ENCODE measurements at regions not wholly inside any gene's neighbourhood (a gene's known extent, or its start where the extent isn't known, plus 50 kb on each side); places are given as distances from the start of the nearest gene placed in this dataset.

DNA sequence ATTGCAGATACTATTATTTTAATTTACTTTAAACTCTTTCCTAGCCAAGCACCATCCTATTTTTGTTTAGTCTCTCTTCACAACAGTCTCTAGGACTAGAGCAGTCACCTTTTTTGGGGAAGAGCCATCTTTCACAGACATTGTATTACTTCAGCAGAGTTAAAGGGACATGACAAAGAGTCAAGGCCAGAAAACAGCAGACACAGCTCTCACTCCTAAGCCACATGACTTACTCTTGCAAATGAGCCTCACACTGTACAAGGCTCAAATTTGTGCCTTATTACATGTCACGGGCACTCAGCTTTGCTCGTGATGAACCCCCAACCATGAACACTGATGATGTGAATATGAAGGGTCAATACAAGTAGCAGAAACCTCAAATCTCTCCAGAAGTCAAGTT is 104.3 kb downstream of the ZNF608 start:
- no peaks in the 10 kb centered on the region for H3K4me1 ChIP-seq (ENCODE audit: control insufficient read depth in 1 of 2, insufficient read depth in 2 of 2, low read length in 2 of 2)
- no peak overlapping the region for H3K27ac ChIP-seq (ENCODE audit: low read length)
- no peak overlapping the region for H3K4me3 ChIP-seq (ENCODE audit: low read depth in 1 of 2, low read length in 2 of 2)
- H3K36me3 ChIP-seq (ENCODE audit: control insufficient read depth in 1 of 2, insufficient read depth in 2 of 2, low read length in 2 of 2): peaks cover 6 to 7% of the 10 kb centered on the region in 2 donors
- H3K9me3 ChIP-seq (ENCODE audit: control insufficient read depth in 1 of 2, low read length in 2 of 2): no peaks in the 10 kb centered on the region
- no peaks in the 10 kb centered on the region for H3K27me3 ChIP-seq (ENCODE audit: low read depth, low read length)

DNA sequence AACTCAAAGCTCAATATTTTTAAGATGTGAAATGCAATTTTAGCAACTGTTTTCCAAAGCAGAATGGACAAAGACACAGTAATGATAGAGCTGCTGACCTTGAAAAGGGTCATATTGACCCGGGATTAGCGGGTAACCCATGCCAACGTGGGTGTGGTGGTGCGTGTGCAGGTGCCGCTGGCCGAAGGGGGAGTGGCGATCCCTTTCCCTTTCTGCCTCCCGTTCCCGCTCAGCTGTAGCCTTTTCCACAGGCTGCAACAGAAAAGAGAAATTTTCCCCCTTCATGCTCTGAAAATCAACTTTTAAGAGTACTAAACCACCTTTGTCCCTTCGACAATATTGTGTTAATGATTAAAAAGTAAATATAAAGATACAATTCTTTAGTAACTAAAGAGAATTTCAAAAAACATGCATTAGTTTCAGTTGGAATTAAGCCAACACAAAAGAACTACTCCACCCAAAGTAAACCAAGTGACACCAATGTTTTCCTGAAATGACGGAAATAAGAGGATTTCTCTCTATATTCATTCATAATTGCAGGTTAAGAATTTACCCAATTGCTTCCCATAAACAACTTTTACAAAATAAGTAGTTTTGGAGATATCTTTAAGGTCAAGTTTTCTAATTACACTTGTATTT is 105.2 kb downstream of the ZNF608 start:
- Histone ChIP-seq H3K27ac (ENCODE audit: low read length) (no peak overlapping the region), H3K27me3 (ENCODE audit: low read depth, low read length) (no peaks in the 10 kb centered on the region), H3K4me3 (ENCODE audit: low read depth in 1 of 2, low read length in 2 of 2) (no peak overlapping the region), H3K4me1 (ENCODE audit: control insufficient read depth in 1 of 2, insufficient read depth in 2 of 2, low read length in 2 of 2) (no peaks in the 10 kb centered on the region), H3K9me3 (ENCODE audit: control insufficient read depth in 1 of 2, low read length in 2 of 2) (no peaks in the 10 kb centered on the region), H3K36me3 (ENCODE audit: control insufficient read depth in 1 of 2, insufficient read depth in 2 of 2, low read length in 2 of 2) (peaks cover 5 to 7% of the 10 kb centered on the region in 2 donors)

- no peak overlapping the region for H3K27ac ChIP-seq (ENCODE audit: low read length)
- no peaks in the 10 kb centered on the region for H3K9me3 ChIP-seq (ENCODE audit: control insufficient read depth in 1 of 2, low read length in 2 of 2)
- H3K27me3 ChIP-seq (ENCODE audit: low read depth, low read length): no peaks in the 10 kb centered on the region
- no peak overlapping the region for H3K4me3 ChIP-seq (ENCODE audit: low read depth in 1 of 2, low read length in 2 of 2)
- peaks cover 5 to 7% of the 10 kb centered on the region in 2 donors for H3K36me3 ChIP-seq (ENCODE audit: control insufficient read depth in 1 of 2, insufficient read depth in 2 of 2, low read length in 2 of 2)
- no peaks in the 10 kb centered on the region for H3K4me1 ChIP-seq (ENCODE audit: control insufficient read depth in 1 of 2, insufficient read depth in 2 of 2, low read length in 2 of 2)
Observed at GRCh38 chr5:124639095-124639665, 107.3 kb downstream of the ZNF608 start.

- Histone ChIP-seq H3K9me3 (ENCODE audit: control insufficient read depth in 1 of 2, low read length in 2 of 2) (no peaks in the 10 kb centered on the region), H3K36me3 (ENCODE audit: control insufficient read depth in 1 of 2, insufficient read depth in 2 of 2, low read length in 2 of 2) (peaks cover 0 to 7% of the 10 kb centered on the region in 2 donors), H3K4me3 (ENCODE audit: low read depth in 1 of 2, low read length in 2 of 2) (no peak overlapping the region), H3K27ac (ENCODE audit: low read length) (no peak overlapping the region), H3K4me1 (ENCODE audit: control insufficient read depth in 1 of 2, insufficient read depth in 2 of 2, low read length in 2 of 2) (no peaks in the 10 kb centered on the region), H3K27me3 (ENCODE audit: low read depth, low read length) (no peaks in the 10 kb centered on the region)
Observed at GRCh38 chr5:124637011-124637410, 109.4 kb downstream of the ZNF608 start.

DNA sequence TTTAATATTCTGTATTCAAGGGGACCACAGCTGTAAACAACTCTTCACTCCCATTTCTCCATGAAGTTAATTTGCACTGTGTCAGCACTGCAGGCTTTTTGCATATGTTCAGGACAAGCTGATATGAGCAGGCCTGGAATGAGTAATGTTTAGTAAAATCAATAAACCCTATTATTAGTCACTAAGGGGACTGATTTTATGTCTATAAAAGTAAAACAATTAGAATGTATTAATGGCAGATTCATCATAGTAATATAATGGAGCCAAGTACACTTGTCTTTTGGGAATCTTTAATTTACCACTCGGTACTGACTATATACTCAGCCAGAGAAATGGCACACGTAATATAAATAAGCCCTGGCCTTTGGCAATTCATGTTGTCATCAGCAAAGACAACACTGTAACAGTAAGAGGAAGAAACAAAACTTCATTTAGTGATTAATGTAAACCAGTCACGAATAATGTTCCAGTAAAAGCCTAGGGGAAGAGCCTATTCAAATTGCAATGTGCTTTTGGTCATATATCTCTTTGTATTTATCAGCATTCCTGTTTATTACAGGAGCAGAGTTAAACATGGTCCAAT is 111.6 kb downstream of the ZNF608 start:
- H3K36me3 ChIP-seq (ENCODE audit: control insufficient read depth in 1 of 2, insufficient read depth in 2 of 2, low read length in 2 of 2): no peaks in the 10 kb centered on the region
- no peak overlapping the region for H3K27ac ChIP-seq (ENCODE audit: low read length)
- H3K4me1 ChIP-seq (ENCODE audit: control insufficient read depth in 1 of 2, insufficient read depth in 2 of 2, low read length in 2 of 2): peaks cover 0 to 4% of the 10 kb centered on the region in 2 donors
- H3K27me3 ChIP-seq (ENCODE audit: low read depth, low read length): no peaks in the 10 kb centered on the region
- no peaks in the 10 kb centered on the region for H3K9me3 ChIP-seq (ENCODE audit: control insufficient read depth in 1 of 2, low read length in 2 of 2)
- no peak overlapping the region for H3K4me3 ChIP-seq (ENCODE audit: low read depth in 1 of 2, low read length in 2 of 2)

- no peak overlapping the region for H3K4me3 ChIP-seq (ENCODE audit: low read depth in 1 of 2, low read length in 2 of 2)
- H3K9me3 ChIP-seq (ENCODE audit: control insufficient read depth in 1 of 2, low read length in 2 of 2): no peaks in the 10 kb centered on the region
- H3K27ac ChIP-seq (ENCODE audit: low read length): no peak overlapping the region
- H3K27me3 ChIP-seq (ENCODE audit: low read depth, low read length): no peaks in the 10 kb centered on the region
- peaks cover 0 to 4% of the 10 kb centered on the region in 2 donors for H3K4me1 ChIP-seq (ENCODE audit: control insufficient read depth in 1 of 2, insufficient read depth in 2 of 2, low read length in 2 of 2)
- H3K36me3 ChIP-seq (ENCODE audit: control insufficient read depth in 1 of 2, insufficient read depth in 2 of 2, low read length in 2 of 2): no peaks in the 10 kb centered on the region
Observed at GRCh38 chr5:124634228-124634739, 112.2 kb downstream of the ZNF608 start.

DNA sequence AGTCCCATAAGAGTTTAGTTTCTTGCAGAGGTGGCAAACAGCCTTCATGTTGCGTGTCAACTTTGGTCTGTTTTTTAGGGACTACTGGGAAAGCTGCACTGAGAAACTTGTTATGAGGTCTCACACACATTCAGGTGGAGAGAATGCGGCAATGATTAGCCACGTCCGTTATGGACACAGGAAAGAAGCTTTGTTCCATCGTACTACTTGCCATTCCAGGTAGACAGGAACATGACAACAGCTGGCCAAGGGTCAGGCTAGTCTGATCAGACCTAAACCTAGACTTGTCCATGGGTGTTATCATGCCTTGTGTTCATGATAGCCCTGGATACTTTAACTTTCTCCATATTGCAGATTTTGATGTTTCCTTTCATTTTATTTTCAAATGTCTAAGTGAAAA is 113.2 kb downstream of the ZNF608 start:
- H3K36me3 ChIP-seq (ENCODE audit: control insufficient read depth in 1 of 2, insufficient read depth in 2 of 2, low read length in 2 of 2): no peaks in the 10 kb centered on the region
- peaks cover 0 to 4% of the 10 kb centered on the region in 2 donors for H3K4me1 ChIP-seq (ENCODE audit: control insufficient read depth in 1 of 2, insufficient read depth in 2 of 2, low read length in 2 of 2)
- no peaks in the 10 kb centered on the region for H3K27me3 ChIP-seq (ENCODE audit: low read depth, low read length)
- H3K9me3 ChIP-seq (ENCODE audit: control insufficient read depth in 1 of 2, low read length in 2 of 2): no peaks in the 10 kb centered on the region
- no peak overlapping the region for H3K27ac ChIP-seq (ENCODE audit: low read length)
- no peak overlapping the region for H3K4me3 ChIP-seq (ENCODE audit: low read depth in 1 of 2, low read length in 2 of 2)

DNA sequence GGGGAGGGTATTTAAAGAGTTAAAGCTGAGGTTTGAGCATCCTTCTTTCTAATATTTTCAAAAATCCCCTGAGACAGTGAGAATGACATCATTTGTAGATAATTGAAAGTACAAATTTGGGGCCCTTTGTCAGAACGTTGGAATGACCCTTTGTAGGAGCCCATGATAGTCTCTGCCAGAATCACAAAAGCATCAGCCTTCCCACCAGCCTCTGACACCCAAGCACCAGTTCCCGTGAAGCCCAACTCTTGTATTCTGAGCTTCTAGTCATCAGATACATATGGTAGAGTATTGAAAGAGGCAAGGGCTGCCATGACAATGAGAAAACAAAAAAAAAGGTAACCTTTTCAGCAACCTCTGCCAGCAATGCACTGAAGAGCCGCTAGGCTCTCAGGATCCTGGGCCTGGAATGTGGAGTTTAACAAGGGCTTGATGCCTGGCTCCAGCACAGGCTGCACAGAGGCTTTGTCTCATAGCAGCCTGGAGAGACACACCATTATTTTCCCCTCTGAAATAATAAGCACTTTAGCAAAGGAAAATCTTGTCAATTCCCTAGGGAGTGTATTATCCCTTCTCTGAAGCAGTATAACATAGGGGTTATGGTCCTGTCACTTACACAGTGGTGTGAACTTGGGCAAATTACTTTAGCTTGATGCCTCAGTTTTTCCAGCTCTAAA is 114.4 kb downstream of the ZNF608 start:
- Histone ChIP-seq H3K27me3 (ENCODE audit: low read depth, low read length) (no peaks in the 10 kb centered on the region), H3K27ac (ENCODE audit: low read length) (no peak overlapping the region), H3K4me1 (ENCODE audit: control insufficient read depth in 1 of 2, insufficient read depth in 2 of 2, low read length in 2 of 2) (peaks cover 0 to 4% of the 10 kb centered on the region in 2 donors), H3K36me3 (ENCODE audit: control insufficient read depth in 1 of 2, insufficient read depth in 2 of 2, low read length in 2 of 2) (no peaks in the 10 kb centered on the region), H3K9me3 (ENCODE audit: control insufficient read depth in 1 of 2, low read length in 2 of 2) (no peaks in the 10 kb centered on the region), H3K4me3 (ENCODE audit: low read depth in 1 of 2, low read length in 2 of 2) (no peak overlapping the region)

DNA sequence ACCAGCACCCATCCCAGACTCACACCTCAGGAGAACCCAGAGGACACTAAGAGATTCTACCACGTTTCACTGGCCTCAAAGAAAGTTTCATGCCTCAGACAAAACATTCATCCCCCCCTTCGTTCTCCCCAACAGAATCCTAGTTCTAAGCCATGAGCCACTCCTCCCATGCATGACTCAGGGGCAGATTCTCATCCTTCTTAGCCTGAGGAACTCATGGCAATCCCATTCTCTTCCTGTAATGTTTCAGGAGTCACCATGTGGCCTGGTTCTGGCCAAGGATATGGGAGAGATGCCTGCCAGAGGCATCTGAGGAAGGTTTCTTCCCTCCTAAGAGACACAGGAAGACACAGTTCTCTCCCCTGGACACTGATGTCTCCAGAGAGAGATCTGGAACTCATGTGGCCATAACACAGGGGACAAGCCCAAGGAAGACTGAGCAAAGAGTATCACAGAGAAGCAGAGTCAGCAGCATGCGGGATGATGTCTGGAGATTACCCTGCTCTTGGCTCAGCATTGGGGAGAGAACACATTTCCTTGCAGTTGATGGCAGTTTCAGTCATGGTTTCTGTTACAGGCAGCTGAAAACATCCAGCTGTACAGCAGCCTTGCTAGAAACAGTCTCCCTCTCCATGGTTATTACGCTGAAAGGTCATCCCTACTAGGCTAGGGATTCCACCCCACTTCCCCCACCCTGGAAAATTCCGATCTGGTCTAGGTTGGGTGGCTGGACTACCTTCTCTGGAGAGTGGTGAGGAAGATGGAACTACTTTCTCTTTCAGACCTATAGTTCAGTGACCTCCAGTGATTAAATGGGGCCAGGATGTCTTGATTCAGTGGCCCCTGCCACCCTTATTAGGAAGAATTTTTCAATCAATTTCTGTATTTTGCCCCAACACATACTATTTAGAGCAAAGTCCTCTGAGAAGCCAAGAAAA is 115.4 kb downstream of the ZNF608 start:
- H3K27ac ChIP-seq (ENCODE audit: low read length): no peak overlapping the region
- no peaks in the 10 kb centered on the region for H3K36me3 ChIP-seq (ENCODE audit: control insufficient read depth in 1 of 2, insufficient read depth in 2 of 2, low read length in 2 of 2)
- no peaks in the 10 kb centered on the region for H3K27me3 ChIP-seq (ENCODE audit: low read depth, low read length)
- no peaks in the 10 kb centered on the region for H3K9me3 ChIP-seq (ENCODE audit: control insufficient read depth in 1 of 2, low read length in 2 of 2)
- peaks cover 0 to 4% of the 10 kb centered on the region in 2 donors for H3K4me1 ChIP-seq (ENCODE audit: control insufficient read depth in 1 of 2, insufficient read depth in 2 of 2, low read length in 2 of 2)
- no peak overlapping the region for H3K4me3 ChIP-seq (ENCODE audit: low read depth in 1 of 2, low read length in 2 of 2)

- H3K4me1 ChIP-seq (ENCODE audit: control insufficient read depth in 1 of 2, insufficient read depth in 2 of 2, low read length in 2 of 2): peaks cover 0 to 4% of the 10 kb centered on the region in 2 donors
- H3K36me3 ChIP-seq (ENCODE audit: control insufficient read depth in 1 of 2, insufficient read depth in 2 of 2, low read length in 2 of 2): no peaks in the 10 kb centered on the region
- no peaks in the 10 kb centered on the region for H3K27me3 ChIP-seq (ENCODE audit: low read depth, low read length)
- H3K4me3 ChIP-seq (ENCODE audit: low read depth in 1 of 2, low read length in 2 of 2): no peak overlapping the region
- no peaks in the 10 kb centered on the region for H3K9me3 ChIP-seq (ENCODE audit: control insufficient read depth in 1 of 2, low read length in 2 of 2)
- H3K27ac ChIP-seq (ENCODE audit: low read length): no peak overlapping the region
Observed at GRCh38 chr5:124628721-124629596, 117.5 kb downstream of the ZNF608 start.
